HEK293T (cell line): ENCODE measurements at regions not wholly inside any gene's neighbourhood (a gene's known extent, or its start where the extent isn't known, plus 50 kb on each side); places are given as distances from the start of the nearest gene placed in this dataset.
"Not testable (repeated sequence)": the region's sequence is repeated elsewhere in the genome, so short reads cannot be mapped to it uniquely, and the experiment has no call there.

Experiments used
- CTCF ChIA-PET: fragments of 350-600 bp; formaldehyde crosslinking; extraction: SDS; loops from one replicate; lab custom pipeline; 2021; ENCODE audit warnings: antibody characterized with exemption, inconsistent platforms; lab: Yijun Ruan, JAX
- POLR2A ChIA-PET: fragments of 350-600 bp; formaldehyde crosslinking; extraction: SDS; loops from one replicate; lab custom pipeline; 2020; ENCODE audit warnings: antibody characterized with exemption, inconsistent platforms; lab: Yijun Ruan, JAX
- DNase-seq: peaks from one replicate; pipeline ENCODE4 v3.0.0; 2012; ENCODE audit warnings: mixed read lengths; ENCODE audit errors: extremely low spot score
- ARNT ChIP-seq: fragments of 450-650 bp; IDR thresholded peaks from 2 replicates; pipeline ENCODE4 v1.6.1; 2017; ENCODE audit warnings: mild to moderate bottlenecking
- BHLHE40 ChIP-seq: fragments of 450-650 bp; IDR thresholded peaks from 2 replicates; pipeline ENCODE4 v1.6.1; 2016; ENCODE audit warnings: mild to moderate bottlenecking, moderate library complexity, borderline replicate concordance
- CTBP1 ChIP-seq: fragments of 450-650 bp; IDR thresholded peaks from 2 replicates; pipeline ENCODE4 v1.6.1; 2016; ENCODE audit warnings: borderline replicate concordance
- ELF4 ChIP-seq: fragments of 450-650 bp; IDR thresholded peaks from 2 replicates; pipeline ENCODE4 v1.6.1; 2017; ENCODE audit warnings: antibody characterized with exemption
- FOXA1 ChIP-seq: fragments of 450-650 bp; IDR thresholded peaks from 2 replicates; pipeline ENCODE4 v1.6.1; 2016; ENCODE audit warnings: mild to moderate bottlenecking
- FOXK2 ChIP-seq: fragments of 450-650 bp; IDR thresholded peaks from 2 replicates; pipeline ENCODE4 v1.6.1; 2016; ENCODE audit warnings: mild to moderate bottlenecking
- FOXM1 ChIP-seq: fragments of 450-650 bp; IDR thresholded peaks from 2 replicates; pipeline ENCODE4 v1.6.1; 2017; ENCODE audit warnings: mild to moderate bottlenecking, borderline replicate concordance
- HDGF ChIP-seq: fragments of 450-650 bp; IDR thresholded peaks from 2 replicates; pipeline ENCODE4 v1.6.1; 2017; ENCODE audit warnings: antibody characterized with exemption, borderline replicate concordance
- L3MBTL2 ChIP-seq: fragments of 450-650 bp; conservative IDR thresholded peaks from 2 replicates; pipeline ENCODE4 v1.6.1; 2016; ENCODE audit warnings: mild to moderate bottlenecking
- LEF1 ChIP-seq: fragments of 450-650 bp; IDR thresholded peaks from 2 replicates; pipeline ENCODE4 v1.6.1; 2017; ENCODE audit warnings: mild to moderate bottlenecking, borderline replicate concordance
- NFRKB ChIP-seq: fragments of 450-650 bp; IDR thresholded peaks from 2 replicates; pipeline ENCODE4 v1.6.1; 2016; ENCODE audit warnings: mild to moderate bottlenecking, moderate library complexity
- PKNOX1 ChIP-seq: fragments of 450-650 bp; IDR thresholded peaks from 2 replicates; pipeline ENCODE4 v1.6.1; 2016
- SP1 ChIP-seq: fragments of 450-650 bp; IDR thresholded peaks from 2 replicates; pipeline ENCODE4 v1.6.1; 2017
- SUZ12 ChIP-seq: fragments of 450-650 bp; IDR thresholded peaks from 2 replicates; pipeline ENCODE4 v1.6.1; 2016; ENCODE audit warnings: mild to moderate bottlenecking
- TARDBP ChIP-seq: fragments of 450-650 bp; IDR thresholded peaks from 2 replicates; pipeline ENCODE4 v1.6.1; 2016
- ZNF384 ChIP-seq: fragments of 450-650 bp; IDR thresholded peaks from 2 replicates; pipeline ENCODE4 v1.6.1; 2016

GRCh38 chr13:44854313-44855060 lies 134.8 kb downstream of the NUFIP1 start:
- no peak for TF ChIP-seq LEF1
- no peak for TF ChIP-seq ELF4
- TF ChIP-seq NFRKB = no peak
- TF ChIP-seq ZNF384 = no peak
- no peak for TF ChIP-seq FOXK2
- no peak for TF ChIP-seq ARNT
- no peak for TF ChIP-seq FOXM1
- TF ChIP-seq L3MBTL2 = no peak
- no peak for TF ChIP-seq SP1
- no peak for TF ChIP-seq SUZ12
- TF ChIP-seq FOXA1 = no peak
- TF ChIP-seq CTBP1 = no peak
- TF ChIP-seq BHLHE40 = no peak
- TF ChIP-seq PKNOX1 = no peak
- no peak for TF ChIP-seq HDGF
- no peak for TF ChIP-seq TARDBP
- no peak for DNase-seq
- CTCF ChIA-PET = interaction anchor here (0.5 kb wide), 1 partner anchor 9 kb away, joined by 4 read pairs; no protein-coding TSS in a partner anchor
- POLR2A ChIA-PET = no interaction called here

DNA sequence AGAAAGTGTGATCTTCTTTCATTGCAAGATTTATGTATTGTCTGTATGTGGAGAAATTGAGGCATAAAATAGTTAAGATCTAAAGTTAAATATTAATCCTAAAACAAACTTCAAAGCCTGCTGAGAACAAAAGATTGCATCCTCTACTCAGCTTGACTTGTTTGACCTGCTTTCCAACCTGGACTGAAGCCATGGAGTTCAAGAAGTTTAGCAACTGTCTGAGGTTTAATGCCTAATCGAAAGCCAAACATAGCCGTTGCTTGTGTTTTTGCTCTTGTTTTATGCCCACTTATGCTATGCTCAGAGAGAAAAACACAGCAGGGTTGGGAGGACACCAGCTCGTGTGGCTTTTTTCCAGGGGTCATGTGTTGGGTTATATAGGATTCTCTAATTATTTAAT lies 135.6 kb downstream of the NUFIP1 start:
- TF ChIP-seq TARDBP (no peak), FOXA1 (no peak), SP1 (no peak), ARNT (no peak)
- ChIA-PET CTCF (no interaction called here), POLR2A (no interaction called here)
- no peak for DNase-seq

- TF ChIP-seq ZNF384 (no peak), HDGF (no peak), ARNT (no peak), SP1 (no peak), ELF4 (no peak), FOXA1 (no peak), NFRKB (no peak), CTBP1 (no peak), TARDBP (no peak), FOXK2 (no peak), FOXM1 (no peak), LEF1 (no peak), PKNOX1 (no peak), SUZ12 (no peak), L3MBTL2 (no peak)
- CTCF ChIA-PET = no interaction called here
- POLR2A ChIA-PET = no interaction called here
- DNase-seq = no peak
Observed at GRCh38 chr13:44848920-44849676, 140.2 kb downstream of the NUFIP1 start.

- CTCF ChIA-PET = interaction anchor here (0.7 kb wide), 1 partner anchor 9 kb away, joined by 4 read pairs; no protein-coding TSS in a partner anchor
- DNase-seq, POLR2A ChIA-PET: not testable (repeated sequence)
Observed at GRCh38 chr13:44845281-44846058, 143.8 kb downstream of the NUFIP1 start.

- DNase-seq = no peak
- ChIA-PET CTCF (interaction anchor here (0.7 kb wide), 1 partner anchor 9 kb away, joined by 4 read pairs; no protein-coding TSS in a partner anchor), POLR2A (no interaction called here)
- TF ChIP-seq CTBP1 (no peak), SP1 (no peak), ELF4 (no peak), LEF1 (no peak), ZNF384 (no peak), L3MBTL2 (no peak), BHLHE40 (no peak), HDGF (no peak), FOXA1 (no peak)
Observed at GRCh38 chr13:44844786-44845185, 144.5 kb downstream of the NUFIP1 start.

- TF ChIP-seq BHLHE40 (no peak), CTBP1 (no peak), SP1 (no peak), ELF4 (no peak), SUZ12 (no peak), ZNF384 (no peak), FOXK2 (no peak), PKNOX1 (no peak), FOXA1 (no peak), ARNT (no peak), L3MBTL2 (no peak), NFRKB (no peak), FOXM1 (no peak), LEF1 (no peak)
- CTCF ChIA-PET = no interaction called here
- POLR2A ChIA-PET = no interaction called here
- no peak for DNase-seq
Observed at GRCh38 chr13:44843403-44843802, 145.9 kb downstream of the NUFIP1 start.
